Stimulated activated CD8-positive, alpha-beta memory T cell treated with anti-CD3 and anti-CD28 coated beads, Interleukin-15, amount 100 ng/mL, for 1 hour (primary cell): ENCODE measurements at regions not wholly inside any gene's neighbourhood (a gene's known extent, or its start where the extent isn't known, plus 50 kb on each side); places are given as distances from the start of the nearest gene placed in this dataset.
"Not testable (repeated sequence)": the region's sequence is repeated elsewhere in the genome, so short reads cannot be mapped to it uniquely, and the experiment has no call there.

Source experiments
- DNase-seq: peaks from one replicate; pipeline ENCODE4 v3.0.0-alpha.2; 2020; ENCODE audit warnings: low read depth

DNA sequence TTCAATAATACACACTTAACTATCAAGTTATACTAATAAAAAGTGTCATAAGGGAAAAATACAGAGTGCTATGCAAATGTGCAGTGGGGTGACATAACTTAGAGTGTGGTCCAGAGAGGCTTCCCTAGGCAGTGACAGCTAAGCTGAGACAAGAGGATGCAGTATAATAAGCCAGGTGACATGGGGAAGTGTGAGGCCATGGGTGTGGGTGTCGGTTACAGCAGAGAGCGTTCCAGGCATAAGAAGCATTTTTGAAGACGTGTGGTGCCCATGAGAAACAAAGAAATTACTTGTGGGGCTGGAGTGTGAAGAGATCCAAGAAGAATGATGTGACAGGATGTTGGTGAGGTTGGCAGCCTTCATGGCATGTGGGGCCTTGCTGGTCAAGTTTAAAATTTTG lies 78.1 kb upstream of the PICALM start:
- DNase-seq, result no peak

DNA sequence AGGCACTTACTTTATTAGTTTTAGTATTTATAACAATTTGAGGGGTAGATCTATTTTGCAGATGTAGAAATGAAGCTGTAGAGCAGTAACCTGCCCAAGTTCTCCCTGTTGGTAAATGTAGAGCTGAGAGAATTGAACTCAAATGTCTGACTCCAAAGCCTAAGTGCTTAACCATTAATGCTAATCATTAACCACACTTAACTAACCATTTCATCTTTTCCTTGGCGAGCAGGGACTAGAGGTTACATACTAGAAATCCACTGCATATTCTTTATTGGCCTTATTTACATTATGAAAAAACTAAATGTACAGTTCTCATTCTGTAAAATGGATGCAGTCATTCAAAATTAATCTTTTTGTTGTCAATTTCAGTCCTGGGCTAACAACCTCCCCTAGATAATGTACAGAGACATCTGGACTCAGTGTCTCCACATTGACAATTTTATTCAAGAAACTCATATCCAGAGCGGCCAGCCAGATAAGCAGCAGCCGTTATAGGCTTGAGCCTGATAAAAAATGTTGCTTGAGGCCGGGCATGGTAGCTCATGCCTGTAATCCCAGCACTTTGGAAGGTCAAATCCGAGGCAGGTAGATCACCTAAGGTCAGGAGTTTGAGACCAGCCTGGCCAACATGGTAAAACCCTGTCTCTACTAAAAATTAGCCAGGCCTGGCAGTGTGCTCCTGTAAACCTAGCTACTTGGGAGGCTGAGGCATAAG lies 76.7 kb upstream of the PICALM start:
- no peak for DNase-seq

DNA sequence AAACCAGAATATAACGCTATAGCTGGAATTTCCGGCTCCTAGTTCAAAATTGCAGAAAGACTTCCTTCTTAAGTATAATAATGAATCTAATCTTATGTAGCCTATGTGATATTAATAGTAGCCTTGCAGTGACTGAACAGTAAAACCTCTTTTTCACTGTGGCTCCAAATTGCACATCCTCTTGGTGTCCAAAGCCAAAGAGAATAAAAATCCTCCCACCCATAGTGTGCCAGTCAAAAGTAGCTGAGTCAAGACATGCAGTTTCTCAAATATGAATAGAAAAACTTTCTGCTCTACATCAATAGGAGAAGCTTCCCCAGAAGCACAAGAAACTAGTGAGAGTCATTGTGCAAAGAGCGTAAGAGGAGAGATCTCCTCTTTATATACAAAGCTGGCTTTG lies 76.0 kb upstream of the PICALM start:
- no peak for DNase-seq

DNA sequence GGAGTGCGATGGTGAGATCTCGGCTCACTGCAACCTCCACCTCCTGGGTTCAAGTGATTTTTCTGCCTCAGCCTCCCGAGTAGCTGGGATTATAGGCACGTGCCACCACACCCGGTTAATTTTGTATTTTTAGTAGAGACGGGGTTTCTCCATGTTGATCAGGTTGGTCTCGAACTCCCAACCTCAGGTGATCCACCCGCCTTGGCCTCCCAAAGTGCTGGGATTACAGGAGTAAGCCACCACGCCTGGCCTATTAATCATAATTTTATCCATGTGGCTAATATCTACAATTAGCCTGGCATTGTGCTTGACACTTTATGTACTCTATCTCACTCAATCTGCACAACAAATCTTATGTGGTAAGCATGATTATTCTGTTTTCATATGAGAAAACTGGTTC lies 75.2 kb upstream of the PICALM start:
- not testable (repeated sequence) for DNase-seq

DNA sequence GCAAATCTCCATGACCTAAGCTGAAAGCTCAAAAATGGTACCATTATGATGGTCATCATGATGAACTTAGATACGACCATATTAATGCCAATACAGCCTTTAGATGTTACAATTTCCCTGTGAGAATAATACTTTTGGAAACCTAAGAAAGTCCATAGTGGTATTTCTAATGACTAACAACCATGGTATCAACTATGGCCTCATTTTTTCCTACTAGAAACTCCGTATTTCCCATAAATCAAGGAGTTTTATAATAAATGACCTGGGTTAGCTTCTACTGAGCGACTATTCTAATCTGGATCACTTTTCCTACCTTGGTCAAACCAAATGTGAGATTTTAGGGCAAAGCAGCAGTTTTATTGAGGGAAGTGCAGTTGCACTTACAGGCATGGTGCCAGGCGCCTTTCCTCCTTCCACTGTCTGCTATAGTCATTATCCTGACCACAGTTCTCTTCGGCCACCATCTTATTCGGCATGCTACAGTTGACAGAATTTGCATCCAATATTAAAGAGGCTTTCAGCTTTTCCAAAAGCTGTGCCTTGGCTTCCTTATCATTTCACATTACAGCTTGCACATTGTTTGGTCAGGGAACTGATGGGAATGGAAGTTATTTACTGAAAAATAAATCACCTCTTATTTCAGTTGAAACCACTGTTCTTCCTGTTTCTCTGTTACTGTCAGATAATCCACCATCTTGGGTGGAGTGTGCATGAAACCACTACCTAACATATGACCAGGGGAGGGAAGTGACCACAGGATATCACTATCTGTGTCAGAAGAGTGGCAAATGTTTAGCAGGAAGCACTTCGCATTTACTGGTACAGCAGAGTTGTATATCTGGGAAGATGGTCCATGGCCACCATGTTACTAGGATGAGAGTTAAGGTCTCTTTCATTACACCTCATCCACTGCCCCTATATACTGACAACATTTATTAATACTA lies 74.5 kb upstream of the PICALM start:
- DNase-seq, result no peak

DNA sequence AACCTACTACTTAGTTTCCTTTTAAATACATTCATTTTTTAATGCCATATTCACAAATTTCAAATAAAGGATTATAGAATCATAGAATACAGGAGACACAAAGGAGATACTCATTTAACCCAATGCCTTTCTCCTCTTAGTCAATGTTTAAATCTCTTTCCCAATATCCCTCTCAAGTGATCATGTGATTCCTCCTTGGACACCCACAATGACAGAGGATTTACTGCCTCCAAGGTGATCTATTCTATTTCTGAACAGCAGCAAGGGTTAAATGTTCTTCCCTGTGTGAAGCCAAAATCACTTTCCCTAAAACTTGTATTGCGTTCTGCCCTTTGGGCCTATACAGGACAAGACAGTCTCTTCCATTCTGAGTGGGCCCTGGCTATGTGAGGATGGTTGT lies 73.3 kb upstream of the PICALM start:
- DNase-seq, result no peak

DNA sequence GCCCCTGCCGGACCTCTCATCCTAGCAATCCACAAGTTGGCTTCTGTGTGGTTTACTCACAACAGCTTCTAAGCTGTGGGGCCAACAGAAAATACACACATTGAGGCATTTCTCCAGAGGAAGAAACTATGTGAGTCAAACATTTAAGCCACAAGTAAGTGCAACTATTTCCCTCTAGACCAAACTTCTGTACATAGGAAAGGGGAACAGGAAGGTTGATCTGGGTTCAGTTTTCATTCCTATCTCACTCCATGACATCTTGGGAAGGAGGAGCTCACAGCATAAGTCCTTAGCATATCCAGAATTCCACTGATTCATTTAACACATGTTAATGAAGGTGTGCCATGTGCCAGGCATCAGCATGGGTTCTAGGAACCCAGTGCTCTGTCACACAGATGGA lies 72.8 kb upstream of the PICALM start:
- no peak for DNase-seq

DNA sequence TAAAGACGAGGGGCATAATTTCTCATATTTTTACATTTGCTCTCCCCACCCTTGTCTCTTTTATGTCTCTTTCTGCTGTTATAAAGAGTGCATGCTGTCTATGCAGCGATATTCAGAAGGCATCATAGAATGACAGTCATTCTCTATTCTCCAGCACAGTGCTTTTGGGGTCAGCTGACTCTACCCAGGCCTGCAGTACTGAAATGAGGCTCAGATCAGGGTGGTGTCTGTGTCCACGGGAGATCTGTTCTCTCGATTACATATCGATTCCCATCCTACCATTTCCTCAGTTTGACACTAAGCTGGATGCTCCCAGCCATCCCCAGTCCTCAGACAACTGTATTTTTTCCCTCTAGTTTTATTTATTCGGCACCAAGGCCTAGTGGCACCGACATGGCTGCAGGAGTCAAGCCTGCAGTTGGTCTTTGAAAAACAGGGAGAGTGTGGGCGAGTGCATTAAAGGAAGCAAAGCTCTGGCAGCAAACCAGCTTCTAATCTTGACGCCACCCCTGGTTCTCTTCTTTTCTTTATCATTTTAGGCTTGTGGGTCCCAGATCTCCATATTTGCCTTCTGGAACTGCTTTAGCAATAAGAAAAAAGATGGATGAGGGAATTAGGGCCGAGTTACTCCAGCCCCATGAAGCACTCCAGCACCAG lies 71.6 kb upstream of the PICALM start:
- no peak for DNase-seq

DNA sequence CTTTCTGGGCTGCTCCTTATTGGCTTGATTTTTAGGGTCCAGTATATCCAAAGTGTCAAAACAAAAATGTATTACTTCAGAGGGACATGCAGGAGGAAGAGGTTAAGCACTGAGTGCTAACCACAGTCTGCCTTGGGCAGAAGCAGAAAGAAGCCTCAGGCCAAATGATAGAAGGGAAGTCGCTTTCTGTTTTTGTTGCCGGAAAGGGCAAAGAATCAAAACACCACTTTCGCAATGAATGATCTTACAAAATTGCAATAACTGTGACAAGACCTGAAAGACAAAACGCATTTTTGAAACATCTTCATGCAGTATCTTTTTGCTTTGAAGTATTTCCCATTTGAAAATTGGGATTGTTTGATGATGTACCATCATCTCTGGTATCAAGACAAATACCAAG lies 70.1 kb upstream of the PICALM start:
- DNase-seq, result no peak

DNA sequence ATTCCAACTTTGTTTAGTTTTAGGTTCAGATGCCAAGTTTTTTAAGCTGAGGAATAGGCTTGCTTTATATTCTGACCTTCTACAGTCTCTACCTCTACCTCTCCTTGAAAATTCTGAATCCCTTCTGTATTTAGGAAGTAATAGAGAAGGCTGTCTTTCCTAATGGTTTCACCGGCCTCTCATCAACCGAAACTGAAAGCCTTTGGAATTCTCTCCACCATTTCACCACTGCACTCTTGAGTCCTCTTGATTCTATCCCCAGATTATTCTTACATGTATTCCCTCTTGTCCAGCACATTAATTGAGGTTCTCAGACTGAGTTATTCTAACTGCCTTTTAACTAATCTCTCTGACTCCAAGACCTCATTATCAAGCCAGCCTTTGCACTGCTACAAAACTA lies 67.7 kb upstream of the PICALM start:
- no peak for DNase-seq

DNA sequence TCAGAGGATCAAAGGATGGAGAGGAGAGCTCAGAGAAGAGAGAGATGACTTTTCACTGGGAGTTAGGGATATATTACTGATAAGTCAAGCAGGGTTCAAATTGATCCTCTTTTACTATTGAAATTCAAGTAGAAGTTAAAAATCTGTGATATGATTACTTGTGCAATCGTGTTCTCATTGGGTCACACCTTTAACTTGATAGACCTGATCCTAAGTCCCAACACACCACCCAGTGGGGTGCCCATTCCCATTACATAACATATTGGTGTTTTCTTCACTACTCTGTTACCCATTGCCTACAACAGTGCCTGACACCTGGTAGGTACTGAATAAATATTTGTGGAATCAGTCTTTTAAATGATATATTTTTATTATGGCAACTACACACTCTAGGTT lies 66.4 kb upstream of the PICALM start:
- DNase-seq, result no peak

DNA sequence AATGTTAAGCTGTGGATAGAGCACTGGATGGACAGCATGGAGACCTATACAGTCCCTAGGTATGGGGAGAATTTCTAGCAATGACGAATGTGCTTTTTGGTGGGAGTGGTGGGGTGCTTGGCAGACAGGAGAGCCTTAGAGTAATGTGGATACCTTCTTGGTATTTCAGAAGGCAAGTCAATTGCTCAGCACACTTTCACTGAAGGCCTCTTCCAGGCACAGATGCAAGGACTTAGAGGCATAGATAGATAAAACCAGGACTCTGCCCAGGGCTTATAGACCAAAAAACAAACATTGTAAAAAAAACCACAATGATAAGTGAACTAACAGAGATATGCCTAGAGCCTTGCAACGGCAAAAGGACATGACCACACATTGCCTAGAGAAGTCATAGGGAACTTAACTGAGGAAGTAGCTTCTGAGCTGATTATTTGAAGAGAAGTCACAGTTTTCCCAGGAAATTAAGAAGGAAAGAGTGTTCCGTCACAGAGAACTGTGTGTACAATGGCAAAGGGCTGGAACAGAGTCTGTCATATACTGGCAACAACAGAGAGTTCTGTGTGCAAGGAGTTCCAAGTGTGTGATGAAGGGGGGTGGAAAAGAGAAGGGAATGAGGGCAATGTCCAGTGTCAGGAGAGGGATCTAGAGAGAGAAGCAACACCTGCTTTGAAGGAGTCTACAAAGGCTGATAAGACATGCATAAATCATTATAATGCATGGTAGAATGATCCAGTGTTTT lies 65.9 kb upstream of the PICALM start:
- no peak for DNase-seq

DNA sequence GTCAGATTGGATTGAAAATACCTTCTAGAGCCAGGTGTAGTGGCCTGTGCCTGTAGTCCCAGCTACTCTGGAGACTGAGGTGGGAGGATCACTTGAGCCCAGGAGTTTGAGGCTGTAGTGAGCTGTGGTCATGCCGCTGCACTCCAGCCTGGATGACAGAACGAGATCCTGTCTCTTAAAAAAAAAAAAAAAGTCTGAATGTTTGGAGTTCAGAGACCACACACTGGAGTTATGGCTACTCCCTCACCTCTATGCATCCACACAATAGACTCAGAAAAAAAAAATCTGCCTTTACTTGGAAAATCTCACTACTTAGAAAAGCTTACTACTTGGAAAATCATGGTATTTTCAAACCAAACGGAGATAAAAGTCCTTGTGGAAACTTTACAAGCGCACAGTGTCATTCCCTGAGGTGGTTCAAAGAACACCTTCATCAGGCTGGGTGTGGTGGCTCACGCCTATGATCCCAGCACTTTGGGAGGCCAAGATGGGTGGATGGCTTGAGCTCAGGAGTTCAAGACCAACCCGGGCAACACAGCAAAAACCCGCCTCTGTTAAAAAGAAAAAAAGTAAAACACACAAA lies 63.9 kb upstream of the PICALM start:
- no peak for DNase-seq

DNA sequence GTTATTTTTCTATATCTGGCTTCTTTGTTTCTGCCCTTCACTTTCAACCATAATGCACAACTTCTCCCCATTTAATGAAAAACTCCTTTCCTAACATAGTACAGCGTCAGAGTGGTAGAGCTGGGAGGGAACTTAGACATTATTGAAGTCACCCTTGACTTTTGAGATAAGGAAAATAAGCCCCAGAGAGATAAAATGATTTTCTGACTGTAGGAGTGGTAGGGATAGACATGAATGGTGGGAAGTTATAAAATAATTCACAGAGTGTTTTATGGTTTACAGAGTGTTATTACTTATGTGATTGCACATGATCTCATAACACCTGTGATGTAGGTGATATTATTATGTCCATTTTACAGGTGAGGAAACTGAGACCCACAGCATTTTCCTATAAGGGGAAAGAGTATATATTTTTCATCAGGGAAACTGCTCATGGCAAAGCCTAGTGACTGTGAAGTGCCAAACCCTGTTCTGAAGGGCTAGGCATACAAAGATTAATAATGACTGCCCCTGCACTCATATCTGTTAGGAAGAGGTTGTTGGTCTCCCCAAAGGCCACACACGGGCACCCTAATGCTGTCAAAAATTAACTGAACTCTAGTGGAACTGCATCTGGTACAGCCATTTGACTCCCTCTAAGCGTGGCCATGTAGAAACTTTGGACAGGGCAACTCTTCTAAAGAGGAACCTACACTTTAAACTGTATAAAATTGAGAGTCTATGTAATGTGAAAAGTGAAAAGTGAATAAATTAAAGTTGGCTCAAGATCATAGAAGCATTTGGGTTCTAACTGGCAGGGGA lies 61.1 kb upstream of the PICALM start:
- DNase-seq, result no peak

DNA sequence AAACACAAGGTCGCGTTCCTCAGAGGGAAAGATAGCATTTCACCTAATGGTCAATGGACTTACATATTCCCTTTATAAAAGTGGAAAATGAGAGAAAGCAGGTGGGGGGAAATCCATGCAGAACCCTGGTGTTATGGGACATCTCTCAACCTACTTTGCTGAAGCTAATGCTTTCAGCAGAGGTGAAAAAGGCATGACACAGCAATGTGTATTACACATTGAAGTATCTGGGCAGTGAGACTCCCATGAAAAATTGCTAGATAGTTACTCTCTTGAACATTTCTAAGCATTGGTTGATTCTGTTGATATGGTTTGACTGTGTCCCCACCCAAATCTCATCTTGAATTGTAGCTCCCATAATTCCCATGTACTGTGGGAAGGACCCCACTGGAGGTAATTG lies 60.0 kb upstream of the PICALM start:
- no peak for DNase-seq

DNA sequence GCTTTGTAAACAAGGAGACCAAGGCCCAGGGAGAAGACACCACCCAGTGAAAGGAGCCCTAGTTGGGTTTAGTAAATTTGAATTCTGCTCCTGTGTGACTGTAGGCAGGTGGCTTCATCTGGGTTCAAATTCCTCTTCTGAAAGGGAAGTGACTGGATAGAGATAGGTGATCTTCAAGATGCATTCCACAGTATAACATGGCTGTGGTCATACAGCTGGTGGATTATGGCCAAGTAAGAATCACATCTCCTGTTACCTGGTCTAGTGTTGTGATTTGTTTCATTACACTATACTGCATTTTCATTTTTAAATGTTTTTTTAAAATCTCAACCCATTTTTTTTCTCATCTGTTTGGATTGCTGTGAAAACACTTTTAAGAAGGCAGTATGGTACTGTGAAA lies 58.0 kb upstream of the PICALM start:
- no peak for DNase-seq

DNA sequence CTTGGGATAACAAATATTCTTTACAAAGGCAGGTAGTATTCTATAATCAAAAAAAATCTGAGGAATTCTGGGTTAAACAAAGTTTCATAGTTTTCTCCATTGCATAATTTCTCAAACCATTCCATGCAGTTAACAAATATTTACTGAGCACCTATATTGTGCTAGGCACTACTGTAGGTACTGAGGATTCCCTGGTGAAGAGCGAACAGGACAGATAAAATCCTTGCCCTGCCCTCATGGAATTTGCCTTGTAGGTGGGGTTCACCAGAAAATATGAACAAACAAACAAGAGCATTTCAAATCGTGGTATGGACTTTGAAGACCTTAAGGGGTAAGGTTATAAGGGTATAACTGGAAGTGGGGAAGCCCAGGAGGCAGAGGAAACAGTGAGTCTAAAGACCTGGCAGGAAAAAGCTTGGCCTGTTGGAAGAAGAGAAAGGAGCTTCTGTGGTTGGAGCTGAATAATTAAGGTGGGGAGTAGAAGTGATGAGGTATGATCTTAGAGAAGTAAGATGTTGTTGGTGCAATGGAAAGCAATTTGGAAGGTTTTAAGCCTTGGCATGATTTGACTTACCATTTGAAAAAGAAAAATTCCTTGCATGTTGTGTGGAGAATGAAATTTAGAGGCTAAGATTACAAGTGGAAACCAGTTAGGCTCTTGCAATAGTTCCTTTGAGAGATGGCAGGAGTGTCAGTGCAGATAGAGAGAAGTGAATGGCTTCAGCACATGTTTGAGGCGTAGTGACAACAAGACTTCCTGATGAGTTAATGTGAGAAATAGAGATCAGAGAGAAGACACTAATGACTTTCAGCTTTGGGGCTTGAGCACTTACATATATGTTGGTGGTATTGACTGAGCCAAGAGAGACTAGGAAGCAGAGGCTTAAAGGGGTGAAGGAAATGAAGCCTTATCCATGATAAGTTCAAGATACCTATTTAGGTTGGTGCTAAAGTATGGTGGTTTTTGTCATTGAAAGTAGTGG lies 55.7 kb upstream of the PICALM start:
- DNase-seq, result no peak

DNA sequence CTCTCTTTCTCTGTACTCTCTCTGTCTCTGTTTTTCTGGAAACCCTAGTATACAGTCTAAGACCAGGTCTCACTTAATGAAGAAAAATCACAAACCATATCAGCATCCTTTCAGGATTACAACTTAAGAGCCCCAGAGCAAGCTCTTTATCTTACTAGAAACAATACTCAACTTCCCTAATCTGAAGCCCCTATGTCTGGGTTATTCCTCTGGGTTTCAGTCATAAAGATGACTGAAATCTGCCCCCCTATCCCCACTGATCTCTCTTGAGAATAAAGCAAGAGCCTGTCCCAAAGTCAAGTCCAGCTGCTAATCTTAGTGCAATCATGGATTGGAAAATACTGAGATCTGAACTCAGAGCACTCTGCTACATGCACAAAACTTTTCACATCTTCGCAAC lies 53.9 kb upstream of the PICALM start:
- no peak for DNase-seq

DNA sequence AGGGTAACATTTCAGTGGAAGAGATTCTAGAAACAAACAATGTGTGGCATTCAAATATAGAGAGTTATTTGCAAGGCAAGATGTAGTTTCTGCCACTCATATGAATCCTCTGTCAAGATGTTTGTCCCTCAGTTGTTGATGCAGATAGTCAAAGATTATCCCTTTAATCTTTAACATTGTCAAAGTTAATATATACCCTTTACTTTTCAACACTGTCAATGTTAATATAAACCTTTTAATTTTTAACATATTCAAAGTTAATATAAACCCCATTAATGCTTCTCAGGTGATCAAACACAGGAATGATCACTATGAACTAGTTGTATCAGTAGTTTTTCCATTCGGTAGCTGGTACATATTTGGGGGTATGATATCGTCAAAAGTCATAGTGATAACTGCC lies 51.9 kb upstream of the PICALM start:
- no peak for DNase-seq

DNA sequence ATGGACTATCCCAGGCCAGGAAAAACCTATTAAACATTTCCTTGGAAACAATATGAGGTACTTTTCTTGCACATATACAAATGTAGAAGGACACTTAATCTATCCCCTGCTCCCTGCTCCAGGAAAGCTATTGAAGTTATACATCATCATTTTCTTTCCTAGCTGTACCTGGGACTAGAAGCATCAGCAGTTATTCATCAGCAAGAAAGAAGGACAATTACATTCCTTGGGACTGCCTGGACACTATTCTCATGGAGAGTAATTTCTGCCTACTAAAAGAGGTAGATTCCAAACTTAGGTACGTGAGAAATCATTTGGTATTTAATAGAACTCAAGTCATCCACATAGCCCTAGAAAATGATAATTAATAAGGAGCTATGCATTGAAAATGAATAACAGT lies 51.0 kb upstream of the PICALM start:
- DNase-seq, result no peak
